ENCODE measurements at regions not wholly inside any gene's neighbourhood (a gene's known extent, or its start where the extent isn't known, plus 50 kb on each side); places are given as distances from the start of the nearest gene placed in this dataset.

GRCh38 chr12:107474099-107474498 lies 211.5 kb upstream of the PWP1 start:
- DNase-seq (ENCODE audit: low read depth) = no peak

DNA sequence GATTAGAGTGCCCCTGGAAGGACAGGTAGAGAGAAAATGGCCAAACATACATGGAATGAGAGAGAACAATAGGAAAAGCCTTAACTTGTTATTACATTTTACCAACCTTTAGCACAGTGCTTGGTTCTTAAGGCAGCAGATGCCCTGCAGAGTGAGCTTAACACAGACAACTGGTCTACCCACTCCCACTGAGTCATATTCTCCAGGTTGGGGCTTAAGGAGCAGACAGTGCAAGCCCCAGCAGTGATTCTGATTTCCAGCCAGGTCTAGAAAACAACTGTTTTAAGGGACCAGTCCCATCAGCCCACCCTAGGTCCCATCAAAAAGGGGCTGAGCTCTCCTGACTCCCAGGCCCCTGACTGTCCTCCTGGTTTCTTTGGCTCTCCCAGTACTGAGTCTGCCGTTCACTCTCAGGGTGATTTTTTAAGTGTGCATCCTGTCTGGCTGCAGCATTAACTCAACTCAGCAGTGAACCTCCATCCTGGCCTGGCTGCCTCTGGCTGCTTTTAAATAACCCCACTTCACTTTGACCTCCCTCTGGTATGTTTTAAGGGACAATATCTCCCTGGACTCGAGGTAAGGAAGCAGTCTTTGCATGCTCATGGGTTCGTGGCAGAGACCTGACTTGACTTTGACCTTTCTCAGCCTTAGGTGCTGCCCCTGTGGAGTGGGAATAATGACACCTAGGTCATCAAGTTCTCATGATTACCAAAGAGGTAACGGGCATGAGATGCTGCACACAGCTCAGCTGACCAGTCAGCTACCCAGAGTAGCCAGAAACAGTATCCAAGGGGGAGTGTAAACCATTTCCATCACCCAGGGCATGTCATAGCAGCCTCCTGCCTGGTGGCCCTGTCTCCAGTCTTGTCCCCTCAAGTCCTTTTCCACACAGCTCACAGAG lies 210.7 kb upstream of the PWP1 start:
- no peak for DNase-seq (ENCODE audit: low read depth)

- no peak for DNase-seq (ENCODE audit: low read depth)
Measured at GRCh38 chr12:107475900-107476299, 209.7 kb upstream of the PWP1 start.

GRCh38 chr12:107477018-107477417 lies 208.6 kb upstream of the PWP1 start:
- no peak for DNase-seq (ENCODE audit: low read depth)

- peak; percentile 25 for DNase-seq (ENCODE audit: low read depth)
Measured at GRCh38 chr12:107477947-107478610, 207.5 kb upstream of the PWP1 start.

DNA sequence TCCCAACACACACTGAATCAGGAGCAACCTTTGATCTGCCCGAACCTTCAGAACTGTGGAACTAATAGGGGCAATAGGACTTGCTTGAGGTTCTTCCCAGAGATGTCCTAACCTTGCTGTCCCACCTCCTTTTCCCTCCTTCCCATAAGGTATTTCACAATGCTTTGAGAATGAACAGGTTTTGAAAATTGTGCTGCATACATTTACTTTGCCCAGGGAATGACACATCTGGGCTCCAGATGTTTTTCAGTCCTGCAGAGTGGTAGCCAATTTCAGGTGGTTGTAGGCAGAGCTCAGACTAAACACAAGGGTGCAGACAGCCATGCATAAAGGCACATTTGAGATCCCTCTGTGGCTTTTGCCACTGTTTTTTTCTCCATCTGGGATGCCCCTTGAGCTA lies 206.7 kb upstream of the PWP1 start:
- peak; percentile 38 for DNase-seq (ENCODE audit: low read depth)

DNA sequence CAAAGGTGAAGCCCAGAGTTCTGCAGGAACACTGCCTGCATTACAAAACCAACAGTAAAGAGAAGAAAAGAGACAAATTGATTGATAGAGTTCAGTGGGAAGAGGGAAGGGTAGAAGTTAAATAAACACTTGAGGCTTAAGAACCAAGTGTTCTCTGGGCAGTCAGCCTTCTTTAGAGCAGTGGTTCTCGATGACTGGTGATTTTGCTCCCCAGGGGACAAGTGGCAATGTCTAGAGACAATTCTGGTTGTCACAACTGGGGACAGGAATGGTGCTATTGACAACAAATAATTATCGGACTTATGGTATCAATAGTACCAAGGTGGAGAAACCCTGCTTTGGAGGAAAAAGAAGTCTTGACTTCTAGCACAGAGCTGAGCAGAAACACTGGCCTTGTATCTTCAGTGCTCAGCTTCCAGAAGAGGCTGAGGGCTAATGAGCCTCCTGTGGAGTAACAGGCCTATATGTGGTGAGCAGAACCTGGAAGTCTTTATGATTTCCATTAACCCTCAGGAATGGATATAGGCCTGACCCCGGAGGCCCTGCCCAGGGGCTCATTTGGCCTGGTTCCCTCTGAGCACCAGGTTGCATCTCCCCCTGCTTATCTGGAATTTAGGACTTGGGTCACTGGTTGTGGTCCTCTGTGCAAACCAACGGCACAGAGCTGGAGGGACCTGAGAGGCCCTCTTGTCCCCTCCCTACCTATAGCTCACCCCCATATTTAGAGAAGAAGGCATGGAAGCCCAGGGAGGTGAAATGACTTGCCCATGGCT lies 204.6 kb upstream of the PWP1 start:
- no peak for DNase-seq (ENCODE audit: low read depth)

DNA sequence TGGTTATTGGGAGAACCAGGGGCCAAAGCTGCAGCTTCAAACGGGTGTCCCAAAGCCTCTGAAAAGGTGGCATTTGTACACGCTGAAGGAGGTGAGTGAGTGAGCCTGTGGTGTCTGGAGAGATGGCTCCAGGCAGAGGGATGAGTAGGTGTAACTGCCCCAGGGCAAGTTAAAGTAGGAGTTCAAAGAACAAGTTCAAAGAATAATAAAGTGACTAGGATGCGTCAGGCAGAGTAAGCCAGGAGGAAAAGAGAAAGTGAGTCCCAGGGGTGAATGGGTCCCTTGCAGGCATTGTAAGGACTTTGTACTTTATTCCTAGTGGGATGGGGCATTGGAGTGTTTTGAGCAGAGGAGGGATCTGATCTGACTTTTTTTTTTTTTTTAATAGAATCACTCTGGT lies 201.4 kb upstream of the PWP1 start:
- no peak for DNase-seq (ENCODE audit: low read depth)

DNA sequence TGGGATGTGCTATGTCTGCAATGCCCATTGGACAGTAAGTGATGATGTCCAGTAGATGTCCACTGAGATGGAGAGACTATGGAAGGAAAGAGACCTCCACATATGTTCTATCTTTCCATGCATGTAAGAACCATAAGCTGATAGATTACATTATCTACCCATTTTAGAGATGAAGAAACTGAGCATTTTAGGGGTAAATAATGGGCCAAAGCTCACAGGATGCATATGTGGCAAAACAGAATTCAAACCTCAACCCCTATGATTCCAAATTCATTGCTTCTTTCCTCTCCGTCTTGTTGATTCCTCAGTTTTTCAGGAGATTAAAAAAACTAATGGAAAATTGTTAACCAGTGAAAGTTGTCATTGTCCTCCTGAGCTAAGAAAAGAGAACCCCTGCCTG lies 200.7 kb upstream of the PWP1 start:
- no peak for DNase-seq (ENCODE audit: low read depth)

DNA sequence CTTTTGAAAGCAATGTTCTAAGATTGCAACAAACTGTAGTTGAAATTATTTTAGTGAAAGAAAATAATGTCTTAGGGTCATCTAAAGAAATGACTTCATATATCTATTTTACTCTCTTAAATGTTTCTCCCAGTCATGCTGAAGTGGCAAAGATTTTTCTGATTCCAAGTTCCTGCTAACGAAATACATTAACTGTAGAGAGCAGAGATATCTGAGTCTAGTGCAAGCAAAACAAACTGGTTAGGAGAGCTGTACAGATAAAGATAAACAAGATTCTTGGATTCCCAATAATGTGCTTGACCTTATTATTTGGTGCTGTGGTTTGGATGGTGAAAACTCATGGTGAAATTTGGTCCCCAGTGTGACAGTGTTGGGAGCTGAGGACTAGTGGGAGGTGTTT lies 199.9 kb upstream of the PWP1 start:
- DNase-seq (ENCODE audit: low read depth) = peak; percentile 29

DNA sequence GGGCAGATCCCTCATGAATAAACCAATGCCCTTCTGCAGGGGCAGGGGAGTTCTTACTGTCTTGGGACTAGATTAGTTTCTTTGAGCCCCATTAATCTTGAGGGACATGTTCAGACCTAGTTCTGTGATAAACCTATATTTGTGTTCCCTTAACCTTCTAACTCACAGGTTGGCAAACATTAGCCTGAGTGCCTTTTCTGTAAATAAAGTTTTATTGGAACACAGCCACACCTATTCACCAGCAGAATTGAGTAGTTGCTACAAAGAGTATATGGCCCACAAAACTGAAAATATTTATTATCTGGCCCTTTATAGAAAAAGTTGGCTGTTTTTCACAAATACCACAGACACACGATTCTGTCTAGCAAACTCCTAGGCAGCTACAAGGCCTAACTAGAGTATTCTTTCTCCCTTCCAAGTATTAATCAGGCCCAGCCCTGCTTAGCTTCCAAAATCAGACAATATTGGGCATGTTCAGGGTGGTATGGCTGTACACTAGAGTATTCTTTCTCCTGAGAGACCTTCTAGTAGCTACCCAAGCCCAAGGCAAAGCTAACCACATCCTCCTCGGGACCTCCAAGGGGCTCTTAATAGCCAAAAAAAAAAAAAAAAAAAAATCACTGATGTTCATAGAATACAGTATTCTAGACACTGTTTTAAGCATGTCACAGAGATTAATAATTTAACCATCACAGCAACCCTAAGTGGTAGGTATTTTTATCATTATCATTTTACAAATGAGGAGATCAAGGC lies 199.3 kb upstream of the PWP1 start:
- no peak for DNase-seq (ENCODE audit: low read depth)

DNA sequence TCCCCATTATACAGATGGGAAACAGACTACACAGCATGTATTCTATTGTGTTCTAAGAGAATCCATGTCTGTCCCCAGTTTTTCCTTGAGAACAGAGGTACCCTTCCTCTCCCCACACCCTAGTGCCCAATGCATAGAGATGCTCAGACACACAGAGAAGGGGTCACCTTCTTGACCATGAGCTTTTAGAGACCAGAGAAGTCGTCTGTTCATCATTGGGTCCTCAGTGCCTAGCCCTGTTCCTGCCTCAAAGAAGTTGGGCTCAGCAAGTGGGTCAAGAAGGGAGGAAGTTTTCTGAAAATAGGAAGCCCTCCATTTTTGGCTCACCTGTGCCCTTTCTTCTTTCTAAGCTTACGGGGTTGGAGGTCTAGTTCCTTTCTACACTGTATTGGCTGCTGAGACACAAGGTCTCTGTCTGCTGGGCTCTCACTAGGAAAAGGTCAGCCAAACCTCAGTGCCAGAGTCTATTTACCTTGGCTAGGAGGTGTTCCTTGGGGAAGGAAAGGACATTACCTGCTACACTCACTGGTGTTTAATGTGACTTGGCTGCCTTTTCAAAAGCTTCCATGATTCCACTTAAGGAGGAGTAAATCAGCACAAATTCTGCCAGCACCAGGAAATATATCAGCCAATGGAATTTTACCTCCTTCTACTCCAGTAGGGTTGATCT lies 198.5 kb upstream of the PWP1 start:
- DNase-seq (ENCODE audit: low read depth) = no peak

GRCh38 chr12:107488666-107489065 lies 196.9 kb upstream of the PWP1 start:
- DNase-seq (ENCODE audit: low read depth) = peak; percentile 69

DNA sequence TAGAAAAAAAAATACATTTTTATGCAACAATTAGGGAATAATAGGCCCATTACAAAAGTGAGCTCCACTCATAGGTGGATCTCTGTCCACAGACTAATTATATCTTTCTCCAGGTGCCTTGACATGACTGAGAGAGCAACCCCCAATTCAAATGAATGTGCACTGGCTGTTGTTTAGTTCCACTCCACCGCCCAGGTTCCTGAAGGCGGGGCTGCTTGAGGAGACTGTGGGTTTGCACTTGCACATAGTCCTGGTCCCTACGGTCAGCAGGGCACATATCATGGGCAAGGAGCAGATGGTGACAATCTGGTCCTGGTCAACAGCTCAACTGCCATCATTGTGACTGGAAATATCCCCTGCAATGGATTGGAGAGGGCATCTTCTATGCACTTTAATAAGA lies 195.6 kb upstream of the PWP1 start:
- no peak for DNase-seq (ENCODE audit: low read depth)

GRCh38 chr12:107491856-107492255 lies 193.7 kb upstream of the PWP1 start:
- DNase-seq (ENCODE audit: low read depth) = peak; percentile 85

- no peak for DNase-seq (ENCODE audit: low read depth)
Measured at GRCh38 chr12:107492393-107493134, 193.0 kb upstream of the PWP1 start.

GRCh38 chr12:107493135-107493494 lies 192.5 kb upstream of the PWP1 start:
- no peak for DNase-seq (ENCODE audit: low read depth)

DNA sequence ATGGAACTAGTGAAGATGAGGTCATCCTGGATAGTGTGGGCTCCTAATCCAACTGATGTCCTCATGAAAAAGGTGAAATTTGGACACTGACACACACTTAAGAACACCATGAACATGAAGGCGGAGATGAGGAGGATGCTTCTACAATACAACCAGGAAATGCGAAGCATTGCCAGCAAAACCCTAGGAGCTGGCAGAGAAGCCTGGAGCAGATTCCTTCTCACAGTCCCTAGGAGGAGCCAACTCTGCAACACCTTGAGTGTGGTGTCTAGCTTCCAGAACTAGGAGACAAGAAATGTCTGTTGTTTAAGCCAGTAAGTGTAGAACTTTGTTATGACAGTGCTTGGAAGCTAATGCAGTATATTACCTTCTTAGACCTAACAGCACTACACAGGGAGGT lies 191.9 kb upstream of the PWP1 start:
- DNase-seq (ENCODE audit: low read depth) = no peak

GRCh38 chr12:107494331-107494730 lies 191.3 kb upstream of the PWP1 start:
- no peak for DNase-seq (ENCODE audit: low read depth)

GRCh38 chr12:107495604-107496003 lies 190.0 kb upstream of the PWP1 start:
- no peak for DNase-seq (ENCODE audit: low read depth)

GRCh38 chr12:107497231-107497630 lies 188.4 kb upstream of the PWP1 start:
- DNase-seq (ENCODE audit: low read depth) = no peak
